SK-N-SH (cell line): ENCODE measurements at regions not wholly inside any gene's neighbourhood (a gene's known extent, or its start where the extent isn't known, plus 50 kb on each side); places are given as distances from the start of the nearest gene placed in this dataset.
"Not testable (repeated sequence)": the region's sequence is repeated elsewhere in the genome, so short reads cannot be mapped to it uniquely, and the experiment has no call there.

Experiments used
- CTCF ChIA-PET: fragments of 300-600, 350-600 bp; formaldehyde crosslinking; extraction: SDS; loops from one replicate; lab custom pipeline; 2021; lab: Yijun Ruan, JAX
- POLR2A ChIA-PET: fragments of 350-600 bp; sonication (Branson Sonifier 250); formaldehyde crosslinking; extraction: SDS; loops from one replicate; lab custom pipeline; 2020; ENCODE audit warnings: antibody characterized with exemption, inconsistent platforms; lab: Yijun Ruan, JAX
- DNase-seq: peaks from one replicate; pipeline ENCODE4 v3.0.0; 2012
- H2AFZ ChIP-seq: fragments of 200-600 bp; sonication (generic); 2 replicates; pipeline ENCODE4 v1.8.1; 2016; ENCODE audit warnings: antibody characterized with exemption, mild to moderate bottlenecking, low read depth
- H3F3A ChIP-seq: fragments of 200-600 bp; sonication (generic); replicated peaks from 2 replicates; pipeline ENCODE3; 2016; ENCODE audit warnings: antibody characterized with exemption, mild to moderate bottlenecking; ENCODE audit not compliant: insufficient read depth
- H3K27ac ChIP-seq, 2 experiments: fragments of 200-500 bp in 1 of 2; fragments of 200-600 bp in 1 of 2; sonication (Bioruptor generic) in 1 of 2; sonication (generic), shearing (Covaris generic) in 1 of 2; 2 replicates each; pipeline versions ENCODE4 v1.5.1 to v1.6.1; 2014 to 2016; ENCODE audit warnings: low read depth in 2 of 2, inconsistent platforms in 1 of 2, low read length in 1 of 2, mild to moderate bottlenecking in 1 of 2, mixed read lengths in 1 of 2
- H3K27me3 ChIP-seq: fragments of 200-600 bp; sonication (generic), shearing (Covaris generic); 2 replicates; pipeline ENCODE4 v1.6.1; 2016; ENCODE audit warnings: mixed run types; ENCODE audit not compliant: insufficient read depth
- H3K36me3 ChIP-seq, 2 experiments: fragments of 200-500 bp in 1 of 2; fragments of 200-600 bp in 1 of 2; sonication (Bioruptor generic) in 1 of 2; sonication (generic) in 1 of 2; replicated peaks in 1 of 2; 2 replicates each; pipeline versions ENCODE3 to v1.5.1; 2014 to 2016; ENCODE audit warnings: low read length in 1 of 2, mild to moderate bottlenecking in 1 of 2; ENCODE audit not compliant: insufficient read depth in 2 of 2, control insufficient read depth in 1 of 2
- H3K4me1 ChIP-seq, 2 experiments: fragments of 200-500 bp in 1 of 2; fragments of 200-600 bp in 1 of 2; sonication (Bioruptor generic) in 1 of 2; sonication (generic), shearing (Covaris generic) in 1 of 2; 2 replicates each; pipeline versions ENCODE4 v1.5.1 to v1.6.1; 2014 to 2016; ENCODE audit warnings: low read depth in 1 of 2, low read length in 1 of 2, mixed run types in 1 of 2; ENCODE audit not compliant: insufficient read depth in 2 of 2, control insufficient read depth in 1 of 2
- H3K4me2 ChIP-seq: fragments of 200-600 bp; sonication (generic), shearing (Covaris generic); 2 replicates; pipeline ENCODE4 v1.6.1; 2017; ENCODE audit warnings: mixed run types
- H3K4me3 ChIP-seq, 2 experiments: fragments of 200-500 bp in 1 of 2; fragments of 200-600 bp in 1 of 2; sonication (Bioruptor generic) in 1 of 2; sonication (generic), shearing (Covaris generic) in 1 of 2; 2 replicates each; pipeline versions ENCODE4 v1.5.1 to v1.8.1; 2014 to 2016; ENCODE audit warnings: low read depth in 2 of 2, inconsistent platforms in 1 of 2, low read length in 1 of 2, mild to moderate bottlenecking in 1 of 2, mixed read lengths in 1 of 2, moderate library complexity in 1 of 2
- H3K79me2 ChIP-seq: fragments of 200-600 bp; sonication (generic); 2 replicates; pipeline ENCODE4 v1.8.1; 2017; ENCODE audit warnings: mild to moderate bottlenecking; ENCODE audit not compliant: insufficient read depth
- H3K9ac ChIP-seq: fragments of 200-600 bp; sonication (generic); 2 replicates; pipeline ENCODE4 v1.6.1; 2017; ENCODE audit warnings: mixed run types
- H3K9me2 ChIP-seq: fragments of 200-600 bp; sonication (generic); 2 replicates; pipeline ENCODE4 v1.6.1; 2017; ENCODE audit warnings: mixed run types
- H3K9me3 ChIP-seq: fragments of 200-600 bp; sonication (generic); 2 replicates; pipeline ENCODE4 v1.6.1; 2017; ENCODE audit warnings: mixed run types, mild to moderate bottlenecking, moderate library complexity
- H4K20me1 ChIP-seq: fragments of 200-600 bp; sonication (generic); 2 replicates; pipeline ENCODE4 v1.6.1; 2017; ENCODE audit warnings: mild to moderate bottlenecking, mixed run types; ENCODE audit not compliant: insufficient read depth
- CHD2 ChIP-seq: fragments of 150-350 bp; IDR thresholded peaks from 2 replicates; pipeline ENCODE4 v1.6.1; 2018; ENCODE audit warnings: low read length; ENCODE audit not compliant: partially characterized antibody
- ELF1 ChIP-seq: IDR thresholded peaks from 2 replicates; pipeline ENCODE4 v1.4.0; 2012
- FOXJ3 ChIP-seq: sonication (generic); formaldehyde crosslinking; IDR thresholded peaks from 2 replicates; pipeline ENCODE4 v1.5.1; 2020; ENCODE audit warnings: mild to moderate bottlenecking, missing genetic modification reagents
- FOXM1 ChIP-seq: IDR thresholded peaks from 2 replicates; pipeline ENCODE4 v1.4.0; 2012; ENCODE audit warnings: low read depth, mild to moderate bottlenecking
- GABPA ChIP-seq: IDR thresholded peaks from 2 replicates; pipeline ENCODE4 v1.4.0; 2012; ENCODE audit warnings: low read depth, mild to moderate bottlenecking
- NRF1 ChIP-seq: IDR thresholded peaks from 2 replicates; pipeline ENCODE4 v1.6.1; 2012; ENCODE audit warnings: low read depth, mild to moderate bottlenecking, low read length
- RAD21 ChIP-seq: IDR thresholded peaks from 2 replicates; pipeline ENCODE4 v1.6.1; 2012; ENCODE audit warnings: mild to moderate bottlenecking, low read length
- RFX5 ChIP-seq: IDR thresholded peaks from 2 replicates; pipeline ENCODE4 v1.6.1; 2012; ENCODE audit warnings: mild to moderate bottlenecking, improper control_type of control experiment, low read length
- RXRA ChIP-seq: IDR thresholded peaks from 2 replicates; pipeline ENCODE4 v1.4.0; 2012; ENCODE audit warnings: low read depth, mild to moderate bottlenecking, borderline replicate concordance
- SMC3 ChIP-seq: IDR thresholded peaks from 2 replicates; pipeline ENCODE4 v1.6.1; 2012; ENCODE audit warnings: low read depth, low read length, improper control_type of control experiment
- TCF12 ChIP-seq: IDR thresholded peaks from 2 replicates; pipeline ENCODE4 v1.4.0; 2012
- TEAD4 ChIP-seq: IDR thresholded peaks from 2 replicates; pipeline ENCODE4 v1.4.0; 2012; ENCODE audit warnings: mild to moderate bottlenecking, borderline replicate concordance; ENCODE audit not compliant: insufficient read depth
- WGBS: methylation state at CpG from one replicate; pipeline ENCODE4 v1.1.6; 2017; ENCODE audit warnings: low lambda C conversion rate; 5-methylcytosine and 5-hydroxymethylcytosine counted together
- TF ChIP-seq, protein P1 (sequence below): IDR thresholded peaks from 2 replicates; pipeline ENCODE4 v1.4.0; 2012; ENCODE audit warnings: low read depth, borderline replicate concordance
- TF ChIP-seq, protein P2 (sequence below): fragments of 200-600 bp; sonication (generic); IDR thresholded peaks from 2 replicates; pipeline ENCODE4 v1.6.1; 2017; ENCODE audit warnings: antibody characterized with exemption, mild to moderate bottlenecking, moderate library complexity

DNA sequence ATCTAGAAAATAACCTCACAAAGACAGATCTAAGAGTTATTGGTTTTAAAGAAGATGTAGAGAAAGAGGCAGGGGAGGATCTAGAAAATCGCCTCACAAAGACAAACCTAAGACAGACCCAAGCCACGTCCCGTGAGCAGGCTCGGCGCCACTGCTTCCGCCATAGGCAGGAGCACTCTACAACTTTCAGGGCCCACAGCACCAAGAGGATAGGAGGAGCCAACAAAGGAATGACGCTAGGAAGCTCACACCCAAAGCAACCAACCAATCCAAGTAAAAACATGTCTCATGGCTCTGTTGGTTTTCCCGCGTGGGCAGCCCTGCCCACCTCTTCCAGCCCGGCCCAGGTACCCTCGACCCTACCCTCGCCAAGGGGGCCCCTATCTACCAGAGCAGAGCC lies 4167.4 kb upstream of the OR11H1 start:
- CTCF ChIA-PET, result no interaction called here
- no peak overlapping the region for H3K4me2 ChIP-seq
- no peak overlapping the region for H2AFZ ChIP-seq
- H3K4me3 ChIP-seq, result no peak overlapping the region
- H3F3A ChIP-seq, result no peaks in the 10 kb centered on the region
- H3K79me2 ChIP-seq, result no peaks in the 10 kb centered on the region
- no peak overlapping the region for H3K27ac ChIP-seq
- POLR2A ChIA-PET, result no interaction called here
- H3K36me3 ChIP-seq, result no peaks in the 10 kb centered on the region
- DNase-seq, result no peak
- H3K9me3 ChIP-seq, result no peaks in the 10 kb centered on the region
- no peaks in the 10 kb centered on the region for H3K4me1 ChIP-seq
- no peak for TF ChIP-seq TEAD4
- no peak for TF ChIP-seq FOXM1
- no peak for TF ChIP-seq RAD21
- TF ChIP-seq NRF1, result no peak
- TF ChIP-seq RFX5, result no peak
- TF ChIP-seq FOXJ3 (CRISPR knock-in tag), result no peak
- TF ChIP-seq SMC3, result no peak
- TF ChIP-seq, protein P1, sequence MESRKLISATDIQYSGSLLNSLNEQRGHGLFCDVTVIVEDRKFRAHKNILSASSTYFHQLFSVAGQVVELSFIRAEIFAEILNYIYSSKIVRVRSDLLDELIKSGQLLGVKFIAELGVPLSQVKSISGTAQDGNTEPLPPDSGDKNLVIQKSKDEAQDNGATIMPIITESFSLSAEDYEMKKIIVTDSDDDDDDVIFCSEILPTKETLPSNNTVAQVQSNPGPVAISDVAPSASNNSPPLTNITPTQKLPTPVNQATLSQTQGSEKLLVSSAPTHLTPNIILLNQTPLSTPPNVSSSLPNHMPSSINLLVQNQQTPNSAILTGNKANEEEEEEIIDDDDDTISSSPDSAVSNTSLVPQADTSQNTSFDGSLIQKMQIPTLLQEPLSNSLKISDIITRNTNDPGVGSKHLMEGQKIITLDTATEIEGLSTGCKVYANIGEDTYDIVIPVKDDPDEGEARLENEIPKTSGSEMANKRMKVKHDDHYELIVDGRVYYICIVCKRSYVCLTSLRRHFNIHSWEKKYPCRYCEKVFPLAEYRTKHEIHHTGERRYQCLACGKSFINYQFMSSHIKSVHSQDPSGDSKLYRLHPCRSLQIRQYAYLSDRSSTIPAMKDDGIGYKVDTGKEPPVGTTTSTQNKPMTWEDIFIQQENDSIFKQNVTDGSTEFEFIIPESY, result no peak
- TF ChIP-seq CHD2, result no peak
- TF ChIP-seq TCF12, result no peak
- no peak for TF ChIP-seq ELF1
- no peak for TF ChIP-seq RXRA
- TF ChIP-seq, protein P2, sequence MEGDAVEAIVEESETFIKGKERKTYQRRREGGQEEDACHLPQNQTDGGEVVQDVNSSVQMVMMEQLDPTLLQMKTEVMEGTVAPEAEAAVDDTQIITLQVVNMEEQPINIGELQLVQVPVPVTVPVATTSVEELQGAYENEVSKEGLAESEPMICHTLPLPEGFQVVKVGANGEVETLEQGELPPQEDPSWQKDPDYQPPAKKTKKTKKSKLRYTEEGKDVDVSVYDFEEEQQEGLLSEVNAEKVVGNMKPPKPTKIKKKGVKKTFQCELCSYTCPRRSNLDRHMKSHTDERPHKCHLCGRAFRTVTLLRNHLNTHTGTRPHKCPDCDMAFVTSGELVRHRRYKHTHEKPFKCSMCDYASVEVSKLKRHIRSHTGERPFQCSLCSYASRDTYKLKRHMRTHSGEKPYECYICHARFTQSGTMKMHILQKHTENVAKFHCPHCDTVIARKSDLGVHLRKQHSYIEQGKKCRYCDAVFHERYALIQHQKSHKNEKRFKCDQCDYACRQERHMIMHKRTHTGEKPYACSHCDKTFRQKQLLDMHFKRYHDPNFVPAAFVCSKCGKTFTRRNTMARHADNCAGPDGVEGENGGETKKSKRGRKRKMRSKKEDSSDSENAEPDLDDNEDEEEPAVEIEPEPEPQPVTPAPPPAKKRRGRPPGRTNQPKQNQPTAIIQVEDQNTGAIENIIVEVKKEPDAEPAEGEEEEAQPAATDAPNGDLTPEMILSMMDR, result no peak
- no peak for TF ChIP-seq GABPA
- no peaks in the 10 kb centered on the region for H3K9me2 ChIP-seq
- no peak overlapping the region for H3K9ac ChIP-seq
- no peaks in the 10 kb centered on the region for H3K27me3 ChIP-seq
- WGBS, result 2% methylated on average over 12 of the region's 12 CpGs
- H4K20me1 ChIP-seq, result no peaks in the 10 kb centered on the region

DNA sequence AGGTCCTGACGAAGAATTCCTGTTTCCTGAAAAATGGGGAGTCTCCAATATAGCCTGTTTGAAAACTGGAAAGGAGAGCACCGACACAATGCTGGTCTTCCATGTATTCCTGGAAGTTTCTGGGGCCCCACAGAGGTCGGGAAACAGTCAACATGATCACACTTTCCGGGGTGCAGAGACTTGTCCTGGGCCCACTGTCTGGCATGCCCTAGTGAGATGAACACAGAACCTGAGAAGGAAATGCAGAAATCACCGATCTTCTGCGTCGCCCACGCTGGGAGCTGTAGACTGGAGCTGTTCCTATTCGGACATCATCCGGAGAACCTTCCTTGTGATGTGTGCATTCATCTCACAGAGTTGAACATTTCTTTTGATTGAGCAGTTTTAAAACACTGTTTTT lies 4166.5 kb upstream of the OR11H1 start:
- H3K4me1 ChIP-seq, H3K4me3 ChIP-seq, H3K36me3 ChIP-seq, H3K27ac ChIP-seq, H2AFZ ChIP-seq, H4K20me1 ChIP-seq, H3K79me2 ChIP-seq, H3K9me2 ChIP-seq, H3F3A ChIP-seq, H3K9ac ChIP-seq, POLR2A ChIA-PET, H3K9me3 ChIP-seq, H3K27me3 ChIP-seq, DNase-seq, CTCF ChIA-PET, H3K4me2 ChIP-seq: not testable (repeated sequence)
- 6% methylated on average over 10 of the region's 10 CpGs for WGBS
